H9 (cell line): ENCODE measurements at regions not wholly inside any gene's neighbourhood (a gene's known extent, or its start where the extent isn't known, plus 50 kb on each side); places are given as distances from the start of the nearest gene placed in this dataset.

Source experiments
- DNase-seq: peaks from one replicate; pipeline ENCODE4 v3.0.0-alpha.2; 2017
- H2AFZ ChIP-seq: one replicate; pipeline ENCODE4 v1.6.1; 2013; ENCODE audit warnings: mild to moderate bottlenecking, low read length, control low read depth, moderate library complexity
- H2AK5ac ChIP-seq: 2 replicates; pipeline ENCODE4 v1.6.1; 2013; ENCODE audit warnings: low read length, control low read depth, mixed read lengths; ENCODE audit not compliant: insufficient read length
- H2BK120ac ChIP-seq: one replicate; pipeline ENCODE4 v1.6.1; 2013; ENCODE audit warnings: low read depth, mild to moderate bottlenecking, low read length, control low read depth, inconsistent platforms; ENCODE audit not compliant: poor library complexity, severe bottlenecking
- H2BK12ac ChIP-seq: 2 replicates; pipeline ENCODE4 v1.6.1; 2013; ENCODE audit warnings: low read length, control low read depth, mixed read lengths, low read depth; ENCODE audit not compliant: insufficient read length
- H2BK15ac ChIP-seq: 2 replicates; pipeline ENCODE4 v1.6.1; 2013; ENCODE audit warnings: low read depth, low read length, control low read depth
- H2BK20ac ChIP-seq: one replicate; pipeline ENCODE4 v1.6.1; 2013; ENCODE audit warnings: low read depth, mild to moderate bottlenecking, low read length, control low read depth, inconsistent platforms; ENCODE audit not compliant: poor library complexity, severe bottlenecking
- H2BK5ac ChIP-seq: 2 replicates; pipeline ENCODE4 v1.6.1; 2013; ENCODE audit warnings: low read length, control low read depth, mixed read lengths; ENCODE audit not compliant: insufficient read length
- H3K14ac ChIP-seq: 2 replicates; pipeline ENCODE4 v1.6.1; 2013; ENCODE audit warnings: low read length, control low read depth; ENCODE audit not compliant: insufficient read depth
- H3K18ac ChIP-seq: 2 replicates; pipeline ENCODE4 v1.6.1; 2013; ENCODE audit warnings: low read depth, mild to moderate bottlenecking, mixed read lengths, low read length, control low read depth; ENCODE audit not compliant: insufficient read length
- H3K23ac ChIP-seq: 2 replicates; pipeline ENCODE4 v1.6.1; 2013; ENCODE audit warnings: low read length, control low read depth, mixed read lengths, low read depth; ENCODE audit not compliant: insufficient read length
- H3K23me2 ChIP-seq: 2 replicates; pipeline ENCODE4 v1.6.1; 2013; ENCODE audit warnings: low read depth, mild to moderate bottlenecking, mixed read lengths, low read length, control low read depth; ENCODE audit not compliant: insufficient read length, poor library complexity, severe bottlenecking
- H3K27ac ChIP-seq: 2 replicates; pipeline ENCODE4 v1.5.1; 2013; ENCODE audit warnings: low read length, control low read depth, mixed read lengths, low read depth; ENCODE audit not compliant: insufficient read length
- H3K27me3 ChIP-seq: 2 replicates; pipeline ENCODE4 v1.6.1; 2013; ENCODE audit warnings: low read length, control low read depth, inconsistent platforms; ENCODE audit not compliant: insufficient read depth
- H3K4ac ChIP-seq: 2 replicates; pipeline ENCODE4 v1.6.1; 2013; ENCODE audit warnings: low read depth, mild to moderate bottlenecking, control low read depth, inconsistent platforms, low read length, moderate library complexity
- H3K4me1 ChIP-seq: 2 replicates; pipeline ENCODE4 v1.6.1; 2013; ENCODE audit warnings: low read length, control low read depth, inconsistent platforms; ENCODE audit not compliant: insufficient read depth
- H3K4me2 ChIP-seq: 2 replicates; pipeline ENCODE4 v1.6.1; 2013; ENCODE audit warnings: low read length, control low read depth, mixed read lengths; ENCODE audit not compliant: insufficient read length, insufficient read depth
- H3K56ac ChIP-seq: 2 replicates; pipeline ENCODE4 v1.6.1; 2013; ENCODE audit warnings: low read depth, mild to moderate bottlenecking, mixed read lengths, low read length, control low read depth; ENCODE audit not compliant: insufficient read length
- H3K79me1 ChIP-seq: 2 replicates; pipeline ENCODE4 v1.6.1; 2013; ENCODE audit warnings: low read depth, mild to moderate bottlenecking, moderate library complexity, low read length, control low read depth, inconsistent platforms; ENCODE audit not compliant: insufficient read depth, poor library complexity, severe bottlenecking
- H3K79me2 ChIP-seq: 2 replicates; pipeline ENCODE4 v1.6.1; 2013; ENCODE audit warnings: low read length, control low read depth, inconsistent platforms; ENCODE audit not compliant: insufficient read depth
- H3K9ac ChIP-seq: 2 replicates; pipeline ENCODE4 v1.6.1; 2013; ENCODE audit warnings: low read length, control low read depth, mixed read lengths; ENCODE audit not compliant: insufficient read length; ENCODE audit errors: extremely low read depth
- H3K9me3 ChIP-seq: one replicate; pipeline ENCODE4 v1.6.1; 2013; ENCODE audit warnings: low read depth, low read length, inconsistent platforms; ENCODE audit not compliant: control insufficient read depth
- H3T11ph ChIP-seq: one replicate; pipeline ENCODE4 v1.6.1; 2013; ENCODE audit warnings: mild to moderate bottlenecking, low read length, control low read depth, inconsistent platforms
- H4K20me1 ChIP-seq: one replicate; pipeline ENCODE4 v1.6.1; 2013; ENCODE audit not compliant: control insufficient read depth, insufficient read length, insufficient read depth
- H4K5ac ChIP-seq: 2 replicates; pipeline ENCODE4 v1.6.1; 2013; ENCODE audit warnings: low read depth, mild to moderate bottlenecking, mixed read lengths, low read length, control low read depth; ENCODE audit not compliant: insufficient read length
- H4K8ac ChIP-seq: replicated peaks from 2 replicates; pipeline ENCODE4 v1.6.1; 2013; ENCODE audit warnings: low read length, control low read depth, mixed read lengths, low read depth; ENCODE audit not compliant: insufficient read length
- H4K91ac ChIP-seq: 2 replicates; pipeline ENCODE4 v1.6.1; 2013; ENCODE audit warnings: low read depth, mild to moderate bottlenecking, moderate library complexity, mixed read lengths, low read length, control low read depth; ENCODE audit not compliant: insufficient read length
- H3K27ac Mint-ChIP-seq, 3 experiments: 2 replicates in 2 of 3; 3 replicates in 1 of 3; pipeline ENCODE4 v1.8.0; 2020 to 2021; ENCODE audit warnings: mixed read lengths in 3 of 3, mild to moderate bottlenecking in 1 of 3, moderate library complexity in 1 of 3
- H3K27me3 Mint-ChIP-seq: 2 replicates; pipeline ENCODE4 v1.8.0; 2021; ENCODE audit warnings: low read depth, mild to moderate bottlenecking, moderate library complexity, mixed read lengths
- H3K36me3 Mint-ChIP-seq, 3 experiments: 2 replicates in 2 of 3; 3 replicates in 1 of 3; pipeline ENCODE4 v1.8.0; 2020 to 2021; ENCODE audit warnings: low read depth in 3 of 3, mixed read lengths in 3 of 3; ENCODE audit not compliant: insufficient read depth in 1 of 3
- H3K4me1 Mint-ChIP-seq, 2 experiments: 2 replicates each; pipeline ENCODE4 v1.8.0; 2020; ENCODE audit warnings: mixed read lengths in 2 of 2
- H3K4me3 Mint-ChIP-seq, 2 experiments: 2 replicates in 1 of 2; 3 replicates in 1 of 2; pipeline ENCODE4 v1.8.0; 2020 to 2021; ENCODE audit warnings: mild to moderate bottlenecking in 2 of 2, mixed read lengths in 2 of 2, moderate library complexity in 1 of 2
- H3K9me3 Mint-ChIP-seq, 2 experiments: 2 replicates in 1 of 2; 3 replicates in 1 of 2; pipeline ENCODE4 v1.8.0; 2020; ENCODE audit warnings: mild to moderate bottlenecking in 2 of 2, mixed read lengths in 2 of 2, moderate library complexity in 1 of 2
- WGBS: extraction: QIAGEN DNeasy Blood & Tissue Kit; methylation state at CpG from one replicate; pipeline ENCODE4 v1.1.7; 2013; ENCODE audit warnings: missing lambda C conversion rate, low lambda C conversion rate, mixed read lengths; ENCODE audit not compliant: insufficient read length; ENCODE audit errors: extremely low coverage; 5-methylcytosine and 5-hydroxymethylcytosine counted together
- TF ChIP-seq, protein P1 (sequence below): fragments of 200-600 bp; sonication (generic); conservative IDR thresholded peaks from 3 replicates; pipeline ENCODE4 v1.8.0; 2021; ENCODE audit warnings: antibody characterized with exemption, mild to moderate bottlenecking

DNA sequence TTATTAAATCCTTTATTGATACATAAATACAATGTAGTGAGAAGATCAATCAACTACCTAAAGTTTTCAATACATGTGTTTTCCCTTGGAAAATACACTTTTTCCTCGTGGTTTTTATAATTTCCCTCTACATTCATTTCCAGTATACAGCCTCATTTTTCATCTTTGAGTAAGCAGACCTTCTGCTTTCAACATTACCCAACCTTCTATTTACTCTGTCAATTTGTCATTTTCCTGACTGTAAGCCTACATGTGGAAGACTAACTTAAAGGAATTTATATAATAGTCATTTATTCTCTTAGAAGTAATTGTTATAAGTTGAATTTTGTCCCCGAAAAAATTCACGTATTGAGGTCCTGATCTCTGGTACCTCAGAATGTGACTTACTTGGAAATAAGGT is 594.0 kb downstream of the NUP35 start:
- WGBS: no CpG with 5 or more reads among the region's 3 CpGs
- Histone ChIP-seq H2AFZ (no peak overlapping the region), H3K23me2 (no peaks in the 10 kb centered on the region), H3K14ac (no peak overlapping the region), H3K56ac (no peak overlapping the region), H3K4me1 (no peaks in the 10 kb centered on the region), H3K79me2 (no peaks in the 10 kb centered on the region), H4K91ac (no peak overlapping the region), H2BK12ac (no peak overlapping the region), H3K23ac (no peak overlapping the region), H3K9me3 (no peaks in the 10 kb centered on the region), H3K27ac (no peak overlapping the region), H2BK5ac (no peak overlapping the region), H3K9ac (no peak overlapping the region), H4K8ac (no peak overlapping the region), H4K20me1 (no peaks in the 10 kb centered on the region), H3T11ph (no peak overlapping the region), H2BK20ac (no peak overlapping the region), H2AK5ac (no peak overlapping the region), H3K4me2 (no peak overlapping the region), H2BK15ac (no peak overlapping the region), H4K5ac (no peak overlapping the region), H2BK120ac (no peak overlapping the region), H3K18ac (no peak overlapping the region), H3K4ac (no peak overlapping the region), H3K27me3 (no peaks in the 10 kb centered on the region), H3K79me1 (no peaks in the 10 kb centered on the region)
- TF ChIP-seq, protein P1, sequence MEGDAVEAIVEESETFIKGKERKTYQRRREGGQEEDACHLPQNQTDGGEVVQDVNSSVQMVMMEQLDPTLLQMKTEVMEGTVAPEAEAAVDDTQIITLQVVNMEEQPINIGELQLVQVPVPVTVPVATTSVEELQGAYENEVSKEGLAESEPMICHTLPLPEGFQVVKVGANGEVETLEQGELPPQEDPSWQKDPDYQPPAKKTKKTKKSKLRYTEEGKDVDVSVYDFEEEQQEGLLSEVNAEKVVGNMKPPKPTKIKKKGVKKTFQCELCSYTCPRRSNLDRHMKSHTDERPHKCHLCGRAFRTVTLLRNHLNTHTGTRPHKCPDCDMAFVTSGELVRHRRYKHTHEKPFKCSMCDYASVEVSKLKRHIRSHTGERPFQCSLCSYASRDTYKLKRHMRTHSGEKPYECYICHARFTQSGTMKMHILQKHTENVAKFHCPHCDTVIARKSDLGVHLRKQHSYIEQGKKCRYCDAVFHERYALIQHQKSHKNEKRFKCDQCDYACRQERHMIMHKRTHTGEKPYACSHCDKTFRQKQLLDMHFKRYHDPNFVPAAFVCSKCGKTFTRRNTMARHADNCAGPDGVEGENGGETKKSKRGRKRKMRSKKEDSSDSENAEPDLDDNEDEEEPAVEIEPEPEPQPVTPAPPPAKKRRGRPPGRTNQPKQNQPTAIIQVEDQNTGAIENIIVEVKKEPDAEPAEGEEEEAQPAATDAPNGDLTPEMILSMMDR: no peak
- H3K36me3 Mint-ChIP-seq: peaks cover 0 to 2% (median 0%) of the 10 kb centered on the region in 3 experiments; a peak in 1 of 7 replicates
- peaks cover 0 to 2% of the 10 kb centered on the region in 2 experiments; a peak in 1 of 5 replicates for H3K9me3 Mint-ChIP-seq
- no peaks in the 10 kb centered on the region for H3K27me3 Mint-ChIP-seq
- H3K4me3 Mint-ChIP-seq: no peak overlapping the region
- H3K4me1 Mint-ChIP-seq: no peaks in the 10 kb centered on the region
- H3K27ac Mint-ChIP-seq: no peak overlapping the region
- no peak for DNase-seq
